Smooth muscle cell (in vitro differentiated cells): ENCODE measurements at regions not wholly inside any gene's neighbourhood (a gene's known extent, or its start where the extent isn't known, plus 50 kb on each side); places are given as distances from the start of the nearest gene placed in this dataset.

Experiments
- DNase-seq: peaks from one replicate; lab custom pipeline; 2025; ENCODE audit not compliant: unreplicated experiment; lab: John Stamatoyannopoulos, UW
- H2AFZ ChIP-seq: fragments of 200-600 bp; sonication (generic); 2 replicates; pipeline ENCODE4 v1.6.0; 2016; ENCODE audit warnings: antibody characterized with exemption, low read depth, mild to moderate bottlenecking
- H3F3A ChIP-seq: fragments of 200-600 bp; sonication (generic); 2 replicates; pipeline ENCODE4 v1.6.0; 2017; ENCODE audit warnings: antibody characterized with exemption, low read depth
- H3K27ac ChIP-seq: fragments of 200-600 bp; sonication (generic); 2 replicates; pipeline ENCODE4 v1.5.1; 2016; ENCODE audit warnings: low read depth, mild to moderate bottlenecking
- H3K27me3 ChIP-seq: fragments of 200-600 bp; sonication (generic); 2 replicates; pipeline ENCODE4 v1.6.1; 2016; ENCODE audit warnings: low read depth, mild to moderate bottlenecking
- H3K36me3 ChIP-seq: fragments of 200-600 bp; sonication (generic); 2 replicates; pipeline ENCODE4 v1.5.1; 2016; ENCODE audit warnings: low read depth
- H3K4me1 ChIP-seq: fragments of 200-600 bp; sonication (generic); 2 replicates; pipeline ENCODE4 v1.5.1; 2016; ENCODE audit warnings: low read depth
- H3K4me2 ChIP-seq: fragments of 200-600 bp; sonication (generic); 2 replicates; pipeline ENCODE4 v1.6.0; 2016; ENCODE audit warnings: mild to moderate bottlenecking
- H3K4me3 ChIP-seq: fragments of 200-600 bp; sonication (generic); 2 replicates; pipeline ENCODE4 v1.5.1; 2016; ENCODE audit warnings: mild to moderate bottlenecking
- H3K79me2 ChIP-seq: fragments of 200-600 bp; sonication (generic); 2 replicates; pipeline ENCODE4 v1.6.0; 2016; ENCODE audit warnings: low read depth, mild to moderate bottlenecking
- H3K9ac ChIP-seq: fragments of 200-600 bp; sonication (generic); 2 replicates; pipeline ENCODE4 v1.6.0; 2016; ENCODE audit warnings: low read depth
- H3K9me3 ChIP-seq: fragments of 200-600 bp; sonication (generic); replicated peaks from 2 replicates; pipeline ENCODE4 v1.5.1; 2016; ENCODE audit warnings: low read depth
- H4K20me1 ChIP-seq: fragments of 200-600 bp; sonication (generic); 2 replicates; pipeline ENCODE4 v1.6.0; 2016; ENCODE audit warnings: low read depth
- WGBS: methylation state at CpG from one replicate; pipeline ENCODE4 v1.1.7; 2016; ENCODE audit warnings: low lambda C conversion rate; 5-methylcytosine and 5-hydroxymethylcytosine counted together
- TF ChIP-seq, protein P1 (sequence below): fragments of 200-600 bp; sonication (generic); IDR thresholded peaks from 2 replicates; pipeline ENCODE4 v1.5.1; 2017; ENCODE audit warnings: borderline replicate concordance, mild to moderate bottlenecking, antibody characterized with exemption; ENCODE audit not compliant: insufficient read depth, poor library complexity, severe bottlenecking

DNA sequence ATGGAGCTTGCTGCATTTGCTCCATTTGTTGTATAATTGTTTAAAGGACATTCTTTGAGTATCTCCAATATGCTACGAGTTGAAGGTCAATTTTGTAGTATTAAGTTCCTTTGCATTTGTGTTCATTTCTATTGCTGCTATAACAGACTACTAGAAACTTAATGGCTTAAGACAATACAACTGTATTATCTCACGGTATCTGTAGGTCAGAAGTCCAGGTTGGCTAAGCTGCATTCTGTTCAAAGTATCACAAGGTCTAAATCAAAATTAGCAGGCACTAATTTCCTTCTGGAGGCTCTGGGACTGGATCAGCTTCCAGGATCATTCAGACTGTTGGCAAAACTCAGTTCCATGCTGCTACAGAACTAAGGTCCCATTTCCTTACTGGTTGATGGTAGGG is 340.6 kb downstream of the GXYLT1 start:
- H3K36me3 ChIP-seq, result no peaks in the 10 kb centered on the region
- no peaks in the 10 kb centered on the region for H3F3A ChIP-seq
- no peak overlapping the region for H3K9ac ChIP-seq
- TF ChIP-seq, protein P1, sequence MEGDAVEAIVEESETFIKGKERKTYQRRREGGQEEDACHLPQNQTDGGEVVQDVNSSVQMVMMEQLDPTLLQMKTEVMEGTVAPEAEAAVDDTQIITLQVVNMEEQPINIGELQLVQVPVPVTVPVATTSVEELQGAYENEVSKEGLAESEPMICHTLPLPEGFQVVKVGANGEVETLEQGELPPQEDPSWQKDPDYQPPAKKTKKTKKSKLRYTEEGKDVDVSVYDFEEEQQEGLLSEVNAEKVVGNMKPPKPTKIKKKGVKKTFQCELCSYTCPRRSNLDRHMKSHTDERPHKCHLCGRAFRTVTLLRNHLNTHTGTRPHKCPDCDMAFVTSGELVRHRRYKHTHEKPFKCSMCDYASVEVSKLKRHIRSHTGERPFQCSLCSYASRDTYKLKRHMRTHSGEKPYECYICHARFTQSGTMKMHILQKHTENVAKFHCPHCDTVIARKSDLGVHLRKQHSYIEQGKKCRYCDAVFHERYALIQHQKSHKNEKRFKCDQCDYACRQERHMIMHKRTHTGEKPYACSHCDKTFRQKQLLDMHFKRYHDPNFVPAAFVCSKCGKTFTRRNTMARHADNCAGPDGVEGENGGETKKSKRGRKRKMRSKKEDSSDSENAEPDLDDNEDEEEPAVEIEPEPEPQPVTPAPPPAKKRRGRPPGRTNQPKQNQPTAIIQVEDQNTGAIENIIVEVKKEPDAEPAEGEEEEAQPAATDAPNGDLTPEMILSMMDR, result no peak
- H3K4me3 ChIP-seq, result no peak overlapping the region
- no peaks in the 10 kb centered on the region for H3K4me1 ChIP-seq
- H2AFZ ChIP-seq, result no peak overlapping the region
- H4K20me1 ChIP-seq, result no peaks in the 10 kb centered on the region
- no peaks in the 10 kb centered on the region for H3K9me3 ChIP-seq
- H3K27ac ChIP-seq, result no peak overlapping the region
- no peak overlapping the region for H3K4me2 ChIP-seq
- H3K79me2 ChIP-seq, result no peaks in the 10 kb centered on the region
- 97% methylated on average over 2 of the region's 2 CpGs for WGBS
- H3K27me3 ChIP-seq, result no peaks in the 10 kb centered on the region
- no peak for DNase-seq

DNA sequence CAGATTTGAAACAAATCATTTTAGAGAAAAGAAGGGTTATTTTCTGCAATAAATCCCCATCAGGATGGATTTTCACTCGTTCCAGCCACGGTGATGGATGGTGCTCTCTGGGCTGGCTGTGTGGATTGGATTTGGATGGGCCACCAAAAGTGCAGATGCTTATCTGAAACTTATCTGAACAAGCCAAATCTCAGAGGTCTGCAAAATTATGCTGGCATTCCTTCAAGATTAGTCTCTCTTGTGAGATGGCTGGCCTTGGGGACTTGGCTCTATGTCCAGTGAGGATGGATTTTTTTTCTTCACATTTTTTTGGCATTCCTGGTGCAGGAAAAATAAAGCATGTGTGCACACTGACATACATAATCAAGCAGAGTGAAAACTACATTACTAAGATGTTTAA is 341.9 kb downstream of the GXYLT1 start:
- no peaks in the 10 kb centered on the region for H3F3A ChIP-seq

DNA sequence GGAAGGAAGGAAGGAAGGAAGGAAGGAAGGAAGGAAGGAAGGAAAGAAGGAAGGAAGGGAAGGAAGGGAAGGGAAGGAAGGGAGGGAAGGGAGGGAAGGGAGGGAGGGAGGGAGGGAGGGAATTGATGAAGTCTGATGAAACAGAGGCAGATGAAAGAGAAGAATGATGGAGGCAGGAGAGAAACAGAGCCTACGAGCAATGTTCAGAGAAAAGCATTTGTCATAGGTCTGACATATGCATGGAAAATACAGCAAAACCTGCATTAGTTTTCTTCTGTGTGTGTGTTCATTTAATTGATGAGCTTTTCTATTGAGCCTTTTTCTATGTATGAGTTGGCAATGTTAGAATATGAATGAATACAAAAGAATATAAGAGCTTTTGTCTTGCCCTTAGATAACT is 343.4 kb downstream of the GXYLT1 start:
- 83% methylated on average over 1 of the region's 1 CpG for WGBS
- no peaks in the 10 kb centered on the region for H3K36me3 ChIP-seq

More for the DNA sequence above, 341.9 kb downstream of the GXYLT1 start:
- H3K36me3 ChIP-seq, result no peaks in the 10 kb centered on the region
- H3K79me2 ChIP-seq, result no peaks in the 10 kb centered on the region
- no peaks in the 10 kb centered on the region for H3K9me3 ChIP-seq
- TF ChIP-seq, protein P1, result no peak
- H3K4me3 ChIP-seq, result no peak overlapping the region
- no peak overlapping the region for H3K4me2 ChIP-seq
- no peak overlapping the region for H3K9ac ChIP-seq
- no peak overlapping the region for H2AFZ ChIP-seq
- H3K27ac ChIP-seq, result no peak overlapping the region
- no peak for DNase-seq
- no peaks in the 10 kb centered on the region for H3K4me1 ChIP-seq
- 22% methylated on average over 2 of the region's 2 CpGs for WGBS
- H3K27me3 ChIP-seq, result no peaks in the 10 kb centered on the region
- H4K20me1 ChIP-seq, result no peaks in the 10 kb centered on the region

DNA sequence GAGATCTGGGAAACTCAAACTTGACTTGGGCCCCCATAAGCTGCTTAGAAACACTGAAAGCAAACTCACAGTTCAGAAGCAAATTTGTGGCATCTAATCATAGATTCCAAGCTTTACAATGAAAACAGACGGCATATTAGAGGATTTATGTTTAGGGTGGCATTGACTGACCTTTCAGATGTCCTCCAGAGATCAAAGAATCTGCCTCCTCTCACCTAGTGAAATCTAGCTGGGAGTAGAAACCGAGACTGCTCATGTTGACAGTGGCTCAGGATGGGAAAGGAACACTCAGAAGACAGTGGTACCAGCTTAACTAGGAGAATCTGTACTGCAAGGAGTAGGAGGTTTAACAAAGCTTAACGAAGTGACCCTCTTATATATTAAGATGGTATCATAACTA is 345.0 kb downstream of the GXYLT1 start:
- Histone ChIP-seq H3K9ac (no peak overlapping the region), H3F3A (no peaks in the 10 kb centered on the region), H3K36me3 (no peaks in the 10 kb centered on the region), H3K4me1 (peaks cover under 1% of the 10 kb centered on the region), H4K20me1 (no peaks in the 10 kb centered on the region), H3K27ac (no peak overlapping the region), H3K4me3 (no peak overlapping the region), H3K4me2 (no peak overlapping the region), H3K79me2 (no peaks in the 10 kb centered on the region), H2AFZ (no peak overlapping the region), H3K27me3 (no peaks in the 10 kb centered on the region), H3K9me3 (no peaks in the 10 kb centered on the region)
- WGBS, result 92% methylated on average over 3 of the region's 3 CpGs
- TF ChIP-seq, protein P1, result no peak
- no peak for DNase-seq

More for the DNA sequence above, 343.4 kb downstream of the GXYLT1 start:
- no peaks in the 10 kb centered on the region for H3K9me3 ChIP-seq
- no peak for DNase-seq
- TF ChIP-seq, protein P1, result no peak
- H2AFZ ChIP-seq, result no peak overlapping the region
- H3K27me3 ChIP-seq, result no peaks in the 10 kb centered on the region
- H3K4me1 ChIP-seq, result no peaks in the 10 kb centered on the region
- no peak overlapping the region for H3K4me3 ChIP-seq
- no peaks in the 10 kb centered on the region for H3K79me2 ChIP-seq
- no peak overlapping the region for H3K4me2 ChIP-seq
- no peak overlapping the region for H3K9ac ChIP-seq
- H3K27ac ChIP-seq, result no peak overlapping the region
- no peaks in the 10 kb centered on the region for H3F3A ChIP-seq
- H4K20me1 ChIP-seq, result no peaks in the 10 kb centered on the region
